ENCODE measurements at regions not wholly inside any gene's neighbourhood (a gene's known extent, or its start where the extent isn't known, plus 50 kb on each side); places are given as distances from the start of the nearest gene placed in this dataset.
"Not testable (repeated sequence)": the region's sequence is repeated elsewhere in the genome, so short reads cannot be mapped to it uniquely, and the experiment has no call there.

DNA sequence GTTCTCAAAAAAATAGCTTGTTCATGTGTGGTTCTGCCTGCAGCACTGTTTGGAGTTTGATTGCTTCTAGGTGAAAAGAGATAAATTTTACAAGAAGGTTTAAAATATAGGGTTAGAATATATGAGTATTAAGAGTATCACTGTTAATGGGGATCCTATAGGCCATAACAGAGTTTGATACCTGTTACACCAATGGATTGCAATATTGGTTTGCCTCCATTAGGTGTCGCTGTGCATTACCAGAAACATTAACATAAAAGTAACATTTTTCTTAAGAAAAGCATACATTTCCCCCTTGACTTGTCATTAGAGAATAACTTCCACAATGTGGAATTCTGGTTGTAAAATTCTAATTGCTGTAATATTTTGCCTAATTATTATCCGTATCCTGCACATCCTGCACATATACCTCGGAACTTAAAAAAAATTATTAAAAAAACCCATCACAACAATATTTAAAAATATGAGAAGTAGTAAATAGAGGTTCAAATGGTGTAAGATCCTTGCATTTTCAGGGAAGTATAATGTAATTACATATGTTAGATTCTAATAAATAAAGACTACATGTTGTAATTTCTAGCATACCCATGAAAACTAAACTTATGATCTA is 63.0 kb downstream of the CYP4A11 start:
- TF ChIP-seq, protein P1, sequence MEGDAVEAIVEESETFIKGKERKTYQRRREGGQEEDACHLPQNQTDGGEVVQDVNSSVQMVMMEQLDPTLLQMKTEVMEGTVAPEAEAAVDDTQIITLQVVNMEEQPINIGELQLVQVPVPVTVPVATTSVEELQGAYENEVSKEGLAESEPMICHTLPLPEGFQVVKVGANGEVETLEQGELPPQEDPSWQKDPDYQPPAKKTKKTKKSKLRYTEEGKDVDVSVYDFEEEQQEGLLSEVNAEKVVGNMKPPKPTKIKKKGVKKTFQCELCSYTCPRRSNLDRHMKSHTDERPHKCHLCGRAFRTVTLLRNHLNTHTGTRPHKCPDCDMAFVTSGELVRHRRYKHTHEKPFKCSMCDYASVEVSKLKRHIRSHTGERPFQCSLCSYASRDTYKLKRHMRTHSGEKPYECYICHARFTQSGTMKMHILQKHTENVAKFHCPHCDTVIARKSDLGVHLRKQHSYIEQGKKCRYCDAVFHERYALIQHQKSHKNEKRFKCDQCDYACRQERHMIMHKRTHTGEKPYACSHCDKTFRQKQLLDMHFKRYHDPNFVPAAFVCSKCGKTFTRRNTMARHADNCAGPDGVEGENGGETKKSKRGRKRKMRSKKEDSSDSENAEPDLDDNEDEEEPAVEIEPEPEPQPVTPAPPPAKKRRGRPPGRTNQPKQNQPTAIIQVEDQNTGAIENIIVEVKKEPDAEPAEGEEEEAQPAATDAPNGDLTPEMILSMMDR (IDR thresholded peaks at IDR 0.05), result peak in 4 of 6 experiments; percentile 36 to 70 (median 58)
- H3K4me3 ChIP-seq, H3K4me1 ChIP-seq, H3K9me3 ChIP-seq, H3K36me3 ChIP-seq, H3K27me3 ChIP-seq, H3K27ac ChIP-seq: not testable (repeated sequence)
- DNase-seq, result peak in 1 of 3 donors; percentile 51

DNA sequence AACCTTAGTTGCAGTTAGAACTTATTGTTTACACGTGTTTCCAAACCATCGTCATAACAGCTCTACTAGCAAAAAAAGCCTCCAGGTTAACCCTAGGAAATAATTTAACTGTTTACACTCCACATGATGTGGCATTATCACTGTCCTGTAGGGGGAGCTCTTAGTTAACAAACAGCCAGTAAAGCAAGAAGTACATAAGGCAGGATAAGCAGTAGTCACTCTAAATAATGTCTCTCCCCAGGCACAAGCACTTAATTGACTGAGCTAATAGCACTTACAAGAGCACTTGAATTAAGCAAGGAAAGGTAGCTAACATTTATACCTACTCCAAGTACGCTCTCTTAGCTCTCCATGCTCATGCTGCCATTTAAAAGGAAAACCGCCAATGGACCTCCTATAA is 65.2 kb downstream of the CYP4A11 start:
- not testable (repeated sequence) for H3K4me3 ChIP-seq, DNase-seq, H3K9me3 ChIP-seq, H3K36me3 ChIP-seq, H3K27ac ChIP-seq, H3K27me3 ChIP-seq, H3K4me1 ChIP-seq
- TF ChIP-seq, protein P1 (IDR thresholded peaks at IDR 0.05), result peak in 4 of 6 experiments; percentile 16 to 45 (median 34)

All from Peyer's patch (tissue), 4 donors.